Right renal pelvis (tissue), 4 donors: ENCODE measurements at regions not wholly inside any gene's neighbourhood (a gene's known extent, or its start where the extent isn't known, plus 50 kb on each side); places are given as distances from the start of the nearest gene placed in this dataset.

Experiments
- DNase-seq, 4 donors: peaks; one replicate each; pipeline ENCODE4 v3.0.0-alpha.2; 2013; ENCODE audit warnings: low read depth in 4 of 4, low spot score in 3 of 4, missing footprints in 1 of 4

GRCh38 chr2:14199040-14199439 is 433.5 kb upstream of the LRATD1 start:
- DNase-seq: no peak

GRCh38 chr2:14219306-14219705 is 413.2 kb upstream of the LRATD1 start:
- DNase-seq: no peak

- no peak for DNase-seq
These were observed 412.4 kb upstream of the LRATD1 start for GRCh38 chr2:14220101-14220500.

GRCh38 chr2:14221466-14221865 is 411.1 kb upstream of the LRATD1 start:
- no peak for DNase-seq

- no peak for DNase-seq
These were observed 408.9 kb upstream of the LRATD1 start for GRCh38 chr2:14223576-14223975.

GRCh38 chr2:14231391-14231898 is 401.1 kb upstream of the LRATD1 start:
- no peak for DNase-seq

GRCh38 chr2:14232217-14232616 is 400.3 kb upstream of the LRATD1 start:
- no peak for DNase-seq

- DNase-seq: no peak
These were observed 397.6 kb upstream of the LRATD1 start for GRCh38 chr2:14234911-14235310.

- DNase-seq: no peak
These were observed 396.9 kb upstream of the LRATD1 start for GRCh38 chr2:14235667-14236066.

- DNase-seq: no peak
These were observed 394.6 kb upstream of the LRATD1 start for GRCh38 chr2:14237902-14238301.

GRCh38 chr2:14239605-14240004 is 392.9 kb upstream of the LRATD1 start:
- no peak for DNase-seq

- DNase-seq: no peak
These were observed 391.6 kb upstream of the LRATD1 start for GRCh38 chr2:14240868-14241267.

- DNase-seq: no peak
These were observed 386.6 kb upstream of the LRATD1 start for GRCh38 chr2:14245901-14246300.

GRCh38 chr2:14255135-14255820 is 377.2 kb upstream of the LRATD1 start:
- no peak for DNase-seq

GRCh38 chr2:14256890-14257289 is 375.6 kb upstream of the LRATD1 start:
- no peak for DNase-seq

- no peak for DNase-seq
These were observed 374.6 kb upstream of the LRATD1 start for GRCh38 chr2:14257801-14258507.

- no peak for DNase-seq
These were observed 370.7 kb upstream of the LRATD1 start for GRCh38 chr2:14261771-14262170.

- DNase-seq: no peak
These were observed 369.5 kb upstream of the LRATD1 start for GRCh38 chr2:14263053-14263452.

GRCh38 chr2:14270036-14270582 is 362.4 kb upstream of the LRATD1 start:
- no peak for DNase-seq

- DNase-seq: no peak
These were observed 360.0 kb upstream of the LRATD1 start for GRCh38 chr2:14272396-14273075.

GRCh38 chr2:14273650-14274049 is 358.9 kb upstream of the LRATD1 start:
- DNase-seq: no peak
